Hepatocyte (in vitro differentiated cells): ENCODE measurements at regions not wholly inside any gene's neighbourhood (a gene's known extent, or its start where the extent isn't known, plus 50 kb on each side); places are given as distances from the start of the nearest gene placed in this dataset.

ENCODE experiments used
- DNase-seq: peaks from one replicate; pipeline ENCODE4 v3.0.0-alpha.2; 2016; ENCODE audit warnings: low spot score
- H2AFZ ChIP-seq: fragments of 200-600 bp; sonication (generic); 2 replicates; pipeline ENCODE4 v1.6.0; 2016; ENCODE audit warnings: antibody characterized with exemption, mild to moderate bottlenecking
- H3K27ac ChIP-seq: fragments of 200-600 bp; sonication (generic); 2 replicates; pipeline ENCODE4 v1.5.1; 2016; ENCODE audit warnings: mild to moderate bottlenecking
- H3K27me3 ChIP-seq: fragments of 200-600 bp; sonication (generic); 2 replicates; pipeline ENCODE4 v1.6.1; 2016
- H3K36me3 ChIP-seq: fragments of 200-600 bp; sonication (generic); replicated peaks from 2 replicates; pipeline ENCODE4 v1.5.1; 2016; ENCODE audit warnings: low read depth; ENCODE audit not compliant: insufficient read depth
- H3K4me1 ChIP-seq: fragments of 200-600 bp; sonication (generic); 2 replicates; pipeline ENCODE4 v1.5.1; 2016; ENCODE audit warnings: mild to moderate bottlenecking, moderate library complexity; ENCODE audit not compliant: insufficient read depth
- H3K4me2 ChIP-seq: fragments of 200-600 bp; sonication (generic); 2 replicates; pipeline ENCODE4 v1.6.0; 2016
- H3K4me3 ChIP-seq: fragments of 200-600 bp; sonication (generic); 2 replicates; pipeline ENCODE4 v1.5.1; 2016; ENCODE audit warnings: mild to moderate bottlenecking
- H3K79me2 ChIP-seq: fragments of 200-600 bp; sonication (generic); 2 replicates; pipeline ENCODE4 v1.6.0; 2017; ENCODE audit warnings: mild to moderate bottlenecking
- H3K9me2 ChIP-seq: fragments of 200-600 bp; sonication (generic); replicated peaks from 2 replicates; pipeline ENCODE4 v1.6.0; 2017; ENCODE audit warnings: mild to moderate bottlenecking; ENCODE audit not compliant: insufficient read depth
- H3K9me3 ChIP-seq: fragments of 200-600 bp; sonication (generic); 2 replicates; pipeline ENCODE4 v1.5.1; 2016; ENCODE audit warnings: low read depth, mild to moderate bottlenecking
- H4K20me1 ChIP-seq: fragments of 200-600 bp; sonication (generic); 2 replicates; pipeline ENCODE4 v1.6.0; 2016; ENCODE audit warnings: mild to moderate bottlenecking; ENCODE audit not compliant: insufficient read depth, poor library complexity, severe bottlenecking
- EZH2 ChIP-seq: fragments of 200-600 bp; sonication (generic); IDR thresholded peaks from 2 replicates; pipeline ENCODE4 v1.6.1; 2016; ENCODE audit warnings: antibody characterized with exemption, mild to moderate bottlenecking, borderline replicate concordance
- EZH2phosphoT487 ChIP-seq: fragments of 200-600 bp; sonication (generic); IDR thresholded peaks from one replicate; pipeline ENCODE4 v1.6.1; 2018; ENCODE audit warnings: antibody characterized with exemption, mild to moderate bottlenecking, low read depth, moderate library complexity; ENCODE audit not compliant: unreplicated experiment, severe bottlenecking
- WGBS: methylation state at CpG from one replicate; pipeline ENCODE4 v1.1.6; 2016; ENCODE audit warnings: low lambda C conversion rate; ENCODE audit errors: missing lambda C conversion rate; 5-methylcytosine and 5-hydroxymethylcytosine counted together
- TF ChIP-seq, protein P1 (sequence below): fragments of 200-600 bp; sonication (generic); IDR thresholded peaks from 2 replicates; pipeline ENCODE4 v1.5.1; 2016; ENCODE audit warnings: antibody characterized with exemption, mild to moderate bottlenecking; ENCODE audit not compliant: poor library complexity

- H3K9me2 ChIP-seq = no peaks in the 10 kb centered on the region
- H3K27ac ChIP-seq = no peak overlapping the region
- no peak for DNase-seq
- no peaks in the 10 kb centered on the region for H4K20me1 ChIP-seq
- no peaks in the 10 kb centered on the region for H3K36me3 ChIP-seq
- no peak overlapping the region for H3K4me2 ChIP-seq
- no peaks in the 10 kb centered on the region for H3K9me3 ChIP-seq
- no peak overlapping the region for H2AFZ ChIP-seq
- H3K4me1 ChIP-seq = no peaks in the 10 kb centered on the region
- WGBS = 41% methylated on average over 3 of the region's 3 CpGs
- TF ChIP-seq EZH2phosphoT487 = no peak
- TF ChIP-seq EZH2 = no peak
- TF ChIP-seq, protein P1, sequence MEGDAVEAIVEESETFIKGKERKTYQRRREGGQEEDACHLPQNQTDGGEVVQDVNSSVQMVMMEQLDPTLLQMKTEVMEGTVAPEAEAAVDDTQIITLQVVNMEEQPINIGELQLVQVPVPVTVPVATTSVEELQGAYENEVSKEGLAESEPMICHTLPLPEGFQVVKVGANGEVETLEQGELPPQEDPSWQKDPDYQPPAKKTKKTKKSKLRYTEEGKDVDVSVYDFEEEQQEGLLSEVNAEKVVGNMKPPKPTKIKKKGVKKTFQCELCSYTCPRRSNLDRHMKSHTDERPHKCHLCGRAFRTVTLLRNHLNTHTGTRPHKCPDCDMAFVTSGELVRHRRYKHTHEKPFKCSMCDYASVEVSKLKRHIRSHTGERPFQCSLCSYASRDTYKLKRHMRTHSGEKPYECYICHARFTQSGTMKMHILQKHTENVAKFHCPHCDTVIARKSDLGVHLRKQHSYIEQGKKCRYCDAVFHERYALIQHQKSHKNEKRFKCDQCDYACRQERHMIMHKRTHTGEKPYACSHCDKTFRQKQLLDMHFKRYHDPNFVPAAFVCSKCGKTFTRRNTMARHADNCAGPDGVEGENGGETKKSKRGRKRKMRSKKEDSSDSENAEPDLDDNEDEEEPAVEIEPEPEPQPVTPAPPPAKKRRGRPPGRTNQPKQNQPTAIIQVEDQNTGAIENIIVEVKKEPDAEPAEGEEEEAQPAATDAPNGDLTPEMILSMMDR = no peak
- H3K27me3 ChIP-seq = no peaks in the 10 kb centered on the region
- H3K79me2 ChIP-seq = no peaks in the 10 kb centered on the region
- no peak overlapping the region for H3K4me3 ChIP-seq
Observed at GRCh38 chr14:43438056-43438455, 1069.0 kb downstream of the FSCB start.

GRCh38 chr14:43418324-43418723, 1088.8 kb downstream of the FSCB start:
- Histone ChIP-seq H3K4me3 (no peak overlapping the region), H2AFZ (no peak overlapping the region), H3K27ac (no peak overlapping the region), H3K4me1 (no peaks in the 10 kb centered on the region), H4K20me1 (no peaks in the 10 kb centered on the region), H3K9me2 (no peaks in the 10 kb centered on the region), H3K27me3 (no peaks in the 10 kb centered on the region), H3K9me3 (no peaks in the 10 kb centered on the region), H3K4me2 (no peak overlapping the region), H3K79me2 (no peaks in the 10 kb centered on the region), H3K36me3 (no peaks in the 10 kb centered on the region)
- 94% methylated on average over 4 of the region's 4 CpGs for WGBS
- DNase-seq = no peak
- TF ChIP-seq EZH2phosphoT487 (no peak), EZH2 (no peak)
- TF ChIP-seq, protein P1 = no peak

DNA sequence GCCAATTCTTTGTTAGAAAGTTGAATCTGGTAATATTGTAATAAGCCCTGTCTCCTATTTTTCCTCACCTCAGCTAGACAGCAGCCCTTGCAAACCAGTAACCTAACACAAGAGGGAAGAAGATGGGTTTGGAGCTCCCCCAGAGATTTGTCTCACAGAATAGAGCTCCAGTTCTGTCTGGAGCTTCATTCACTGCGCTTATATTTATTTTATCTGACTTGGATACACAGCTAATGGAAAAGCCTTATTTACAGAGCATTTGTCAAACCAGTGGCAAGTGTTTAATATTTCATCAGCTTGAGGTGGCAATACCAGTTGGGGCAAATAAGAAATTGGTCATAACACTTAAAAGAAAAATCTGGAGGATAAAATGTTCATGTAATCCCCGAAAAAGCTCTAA, 1094.0 kb downstream of the FSCB start:
- H3K4me2 ChIP-seq = no peak overlapping the region
- no peaks in the 10 kb centered on the region for H3K9me3 ChIP-seq
- H3K36me3 ChIP-seq = no peaks in the 10 kb centered on the region
- no peaks in the 10 kb centered on the region for H4K20me1 ChIP-seq
- WGBS = 91% methylated on average over 2 of the region's 2 CpGs
- DNase-seq = no peak
- no peak overlapping the region for H3K27ac ChIP-seq
- no peaks in the 10 kb centered on the region for H3K4me1 ChIP-seq
- H3K9me2 ChIP-seq = no peaks in the 10 kb centered on the region
- no peak overlapping the region for H2AFZ ChIP-seq
- TF ChIP-seq, protein P1 = no peak
- TF ChIP-seq EZH2phosphoT487 (no peak), EZH2 (no peak)
- no peak overlapping the region for H3K4me3 ChIP-seq
- H3K79me2 ChIP-seq = no peaks in the 10 kb centered on the region
- H3K27me3 ChIP-seq = no peaks in the 10 kb centered on the region

DNA sequence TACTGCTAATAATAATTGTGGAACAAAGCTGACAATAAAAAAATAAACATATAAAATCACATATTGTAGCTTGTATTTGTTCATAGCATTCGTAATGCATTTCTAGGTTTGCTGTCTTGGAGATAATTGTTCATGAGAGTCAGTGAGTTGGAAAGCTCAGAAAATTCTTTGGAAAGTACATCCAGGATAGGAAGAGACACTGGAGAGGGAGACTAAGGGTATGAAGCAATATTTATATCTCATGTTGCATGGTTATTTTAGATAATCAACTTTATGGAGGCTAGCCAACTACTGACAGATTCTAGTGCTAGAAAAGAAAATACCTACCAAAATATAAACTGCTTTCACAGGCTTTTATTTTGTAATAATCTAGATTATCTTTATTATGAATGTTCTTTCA, 1095.2 kb downstream of the FSCB start:
- H4K20me1 ChIP-seq = no peaks in the 10 kb centered on the region
- peak; percentile 18 for DNase-seq
- H3K27me3 ChIP-seq = no peaks in the 10 kb centered on the region
- H3K9me3 ChIP-seq = no peaks in the 10 kb centered on the region
- no peak overlapping the region for H3K4me3 ChIP-seq
- no peaks in the 10 kb centered on the region for H3K36me3 ChIP-seq
- TF ChIP-seq, protein P1 = no peak
- TF ChIP-seq EZH2 (no peak), EZH2phosphoT487 (no peak)
- no peaks in the 10 kb centered on the region for H3K9me2 ChIP-seq
- no peaks in the 10 kb centered on the region for H3K4me1 ChIP-seq
- no peak overlapping the region for H3K27ac ChIP-seq
- H2AFZ ChIP-seq = no peak overlapping the region
- no peak overlapping the region for H3K4me2 ChIP-seq
- 69% methylated on average over 1 of the region's 1 CpG for WGBS
- H3K79me2 ChIP-seq = no peaks in the 10 kb centered on the region
